GM23338 (cell line): ENCODE measurements at regions not wholly inside any gene's neighbourhood (a gene's known extent, or its start where the extent isn't known, plus 50 kb on each side); places are given as distances from the start of the nearest gene placed in this dataset.

Experiments
- ATAC-seq: fragments of 200-7000 bp; cut with Tn5 transposase; 3 replicates; pipeline ENCODE4 v1.9.1; 2020
- DNase-seq: peaks from one replicate; pipeline ENCODE4 v3.0.0-alpha.2; 2015; ENCODE audit warnings: low spot score
- H2AFZ ChIP-seq: fragments of 200-600 bp; sonication (generic); 2 replicates; pipeline ENCODE4 v1.8.0; 2016; ENCODE audit warnings: antibody characterized with exemption, mild to moderate bottlenecking, moderate library complexity
- H3F3A ChIP-seq: fragments of 200-600 bp; sonication (generic); replicated peaks from 2 replicates; pipeline ENCODE4 v1.8.0; 2017; ENCODE audit warnings: antibody characterized with exemption, mixed run types, low read depth
- H3K27ac ChIP-seq: fragments of 200-600 bp; sonication (generic); 2 replicates; pipeline ENCODE4 v1.6.1; 2016; ENCODE audit warnings: low read depth
- H3K27me3 ChIP-seq: fragments of 200-600 bp; sonication (generic); 2 replicates; pipeline ENCODE4 v1.8.0; 2016; ENCODE audit warnings: mild to moderate bottlenecking, mixed run types, moderate library complexity; ENCODE audit not compliant: insufficient read depth
- H3K36me3 ChIP-seq: fragments of 200-600 bp; sonication (generic); 2 replicates; pipeline ENCODE4 v1.8.0; 2016; ENCODE audit warnings: mild to moderate bottlenecking; ENCODE audit not compliant: insufficient read depth
- H3K4me1 ChIP-seq: fragments of 200-600 bp; sonication (generic); 2 replicates; pipeline ENCODE4 v1.8.0; 2016; ENCODE audit warnings: mild to moderate bottlenecking, moderate library complexity; ENCODE audit not compliant: insufficient read depth
- H3K4me2 ChIP-seq: fragments of 200-600 bp; sonication (generic); 2 replicates; pipeline ENCODE4 v1.7.1; 2017; ENCODE audit warnings: mixed run types
- H3K4me3 ChIP-seq: fragments of 200-600 bp; sonication (generic); 2 replicates; pipeline ENCODE4 v1.6.1; 2016; ENCODE audit warnings: mixed run types
- H3K79me2 ChIP-seq: fragments of 200-600 bp; sonication (generic); replicated peaks from 2 replicates; pipeline ENCODE4 v1.8.0; 2017; ENCODE audit warnings: mild to moderate bottlenecking; ENCODE audit not compliant: insufficient read depth
- H3K9me2 ChIP-seq: fragments of 200-600 bp; sonication (generic); 2 replicates; pipeline ENCODE4 v1.8.0; 2017; ENCODE audit not compliant: insufficient read depth
- H4K20me1 ChIP-seq: fragments of 200-600 bp; sonication (generic); replicated peaks from 2 replicates; pipeline ENCODE4 v1.8.0; 2017; ENCODE audit warnings: mild to moderate bottlenecking; ENCODE audit not compliant: insufficient read depth
- H3K27ac Mint-ChIP-seq: 2 replicates; pipeline ENCODE4 v1.8.0; 2020; ENCODE audit warnings: inconsistent platforms, mild to moderate bottlenecking, moderate library complexity, mixed read lengths
- H3K27me3 Mint-ChIP-seq: 3 replicates; pipeline ENCODE4 v1.8.0; 2022; ENCODE audit warnings: low read depth, mild to moderate bottlenecking, moderate library complexity, mixed read lengths, inconsistent platforms; ENCODE audit not compliant: insufficient read depth, poor library complexity
- H3K36me3 Mint-ChIP-seq: 3 replicates; pipeline ENCODE4 v1.8.0; 2021; ENCODE audit warnings: low read depth, mild to moderate bottlenecking, inconsistent platforms, moderate library complexity, mixed read lengths
- H3K4me1 Mint-ChIP-seq: 3 replicates; pipeline ENCODE4 v1.8.0; 2020; ENCODE audit warnings: mild to moderate bottlenecking, inconsistent platforms, mixed read lengths
- H3K4me3 Mint-ChIP-seq: 3 replicates; pipeline ENCODE4 v1.8.0; 2021; ENCODE audit warnings: moderate library complexity, mild to moderate bottlenecking, inconsistent platforms, mixed read lengths
- H3K9me3 Mint-ChIP-seq: 3 replicates; pipeline ENCODE4 v1.8.0; 2020; ENCODE audit warnings: moderate library complexity, mild to moderate bottlenecking, inconsistent platforms, mixed read lengths
- CREB1 ChIP-seq: fragments of 250-450 bp; sonication (Bioruptor Pico); IDR thresholded peaks from 2 replicates; pipeline ENCODE4 v1.5.0; 2020; ENCODE audit warnings: low read depth, mild to moderate bottlenecking, moderate library complexity
- CTCF ChIP-seq, 2 experiments: fragments of 200-600 bp in 1 of 2; sonication (generic) in 1 of 2; conservative IDR thresholded peaks; 2 replicates each; pipeline versions ENCODE4 v1.5.1 to v1.6.1; 2016 to 2017; ENCODE audit warnings: antibody characterized with exemption in 2 of 2, low read depth in 2 of 2, mild to moderate bottlenecking in 2 of 2, moderate library complexity in 1 of 2
- ETS1 ChIP-seq: IDR thresholded peaks from 2 replicates; pipeline ENCODE4 v1.6.1; 2016; ENCODE audit warnings: antibody characterized with exemption
- EZH2 ChIP-seq: fragments of 200-600 bp; sonication (generic); IDR thresholded peaks from one replicate; pipeline ENCODE4 v1.8.0; 2017; ENCODE audit warnings: antibody characterized with exemption, mild to moderate bottlenecking, low read depth; ENCODE audit not compliant: unreplicated experiment
- EZH2phosphoT487 ChIP-seq: fragments of 200-600 bp; sonication (generic); IDR thresholded peaks from one replicate; pipeline ENCODE4 v1.8.1; 2018; ENCODE audit warnings: antibody characterized with exemption; ENCODE audit not compliant: unreplicated experiment
- NANOG ChIP-seq: IDR thresholded peaks from 2 replicates; pipeline ENCODE4 v1.6.1; 2016; ENCODE audit warnings: antibody characterized with exemption, borderline replicate concordance
- REST ChIP-seq: IDR thresholded peaks from one replicate; pipeline ENCODE4 v1.6.1; 2018; ENCODE audit warnings: antibody characterized with exemption; ENCODE audit not compliant: unreplicated experiment
- STAT1 ChIP-seq: IDR thresholded peaks from one replicate; pipeline ENCODE4 v1.6.1; 2016; ENCODE audit warnings: antibody characterized with exemption; ENCODE audit not compliant: unreplicated experiment
- ZNF114 ChIP-seq: fragments of 250-450 bp; sonication (Bioruptor Pico); IDR thresholded peaks from 2 replicates; pipeline ENCODE4 v1.5.0; 2020; ENCODE audit warnings: mild to moderate bottlenecking, moderate library complexity
- ZNF331 ChIP-seq: fragments of 250-450 bp; sonication (Bioruptor Pico); IDR thresholded peaks from 2 replicates; pipeline ENCODE4 v1.5.0; 2020; ENCODE audit warnings: low read depth, mild to moderate bottlenecking, moderate library complexity
- ZNF462 ChIP-seq: fragments of 250-450 bp; sonication (Bioruptor Pico); IDR thresholded peaks from 2 replicates; pipeline ENCODE4 v1.5.0; 2020; ENCODE audit warnings: mild to moderate bottlenecking, moderate library complexity

GRCh38 chr15:62498712-62499111, 333.6 kb upstream of the C2CD4B start (continued):
- TF ChIP-seq CTCF (conservative IDR thresholded peaks at IDR 0.05; ENCODE audit: low read depth in 2 of 2): no peak

- no peak overlapping the region for H3K27ac ChIP-seq
- DNase-seq: no peak
- TF ChIP-seq EZH2phosphoT487 (no peak), ZNF114 (CRISPR knock-in tag) (no peak), ETS1 (no peak), ZNF331 (CRISPR knock-in tag) (no peak), STAT1 (no peak), NANOG (no peak), EZH2 (no peak), CTCF (conservative IDR thresholded peaks at IDR 0.05; ENCODE audit: low read depth in 2 of 2) (no peak), REST (no peak), CREB1 (CRISPR knock-in tag) (no peak), ZNF462 (CRISPR knock-in tag) (no peak)
Measured at GRCh38 chr15:62500325-62500724, 335.2 kb upstream of the C2CD4B start.

More at GRCh38 chr15:62500325-62500724, 335.2 kb upstream of the C2CD4B start:
- Mint-ChIP-seq H3K9me3 (no peaks in the 10 kb centered on the region), H3K27me3 (no peaks in the 10 kb centered on the region), H3K4me3 (no peak overlapping the region), H3K27ac (no peak overlapping the region), H3K36me3 (no peaks in the 10 kb centered on the region), H3K4me1 (peaks cover 21% of the 10 kb centered on the region)
- H3K4me2 ChIP-seq: no peak overlapping the region
- no peaks in the 10 kb centered on the region for H3K9me2 ChIP-seq
- H4K20me1 ChIP-seq: no peaks in the 10 kb centered on the region
- no peak overlapping the region for H2AFZ ChIP-seq
- H3K4me1 ChIP-seq: no peaks in the 10 kb centered on the region
- no peaks in the 10 kb centered on the region for H3K36me3 ChIP-seq
- H3F3A ChIP-seq: no peaks in the 10 kb centered on the region
- no peaks in the 10 kb centered on the region for H3K27me3 ChIP-seq
- H3K79me2 ChIP-seq: no peaks in the 10 kb centered on the region
- no peak for ATAC-seq
- H3K4me3 ChIP-seq: no peak overlapping the region
